ENCODE measurements at regions not wholly inside any gene's neighbourhood (a gene's known extent, or its start where the extent isn't known, plus 50 kb on each side); places are given as distances from the start of the nearest gene placed in this dataset.

- H3K4me1 Mint-ChIP-seq (ENCODE audit: low read depth) = no peaks in the 10 kb centered on the region; the same call in 1 of the 2 replicates
- no peaks in the 10 kb centered on the region for H3K36me3 Mint-ChIP-seq (ENCODE audit: low read depth)
- TF ChIP-seq, protein P1, sequence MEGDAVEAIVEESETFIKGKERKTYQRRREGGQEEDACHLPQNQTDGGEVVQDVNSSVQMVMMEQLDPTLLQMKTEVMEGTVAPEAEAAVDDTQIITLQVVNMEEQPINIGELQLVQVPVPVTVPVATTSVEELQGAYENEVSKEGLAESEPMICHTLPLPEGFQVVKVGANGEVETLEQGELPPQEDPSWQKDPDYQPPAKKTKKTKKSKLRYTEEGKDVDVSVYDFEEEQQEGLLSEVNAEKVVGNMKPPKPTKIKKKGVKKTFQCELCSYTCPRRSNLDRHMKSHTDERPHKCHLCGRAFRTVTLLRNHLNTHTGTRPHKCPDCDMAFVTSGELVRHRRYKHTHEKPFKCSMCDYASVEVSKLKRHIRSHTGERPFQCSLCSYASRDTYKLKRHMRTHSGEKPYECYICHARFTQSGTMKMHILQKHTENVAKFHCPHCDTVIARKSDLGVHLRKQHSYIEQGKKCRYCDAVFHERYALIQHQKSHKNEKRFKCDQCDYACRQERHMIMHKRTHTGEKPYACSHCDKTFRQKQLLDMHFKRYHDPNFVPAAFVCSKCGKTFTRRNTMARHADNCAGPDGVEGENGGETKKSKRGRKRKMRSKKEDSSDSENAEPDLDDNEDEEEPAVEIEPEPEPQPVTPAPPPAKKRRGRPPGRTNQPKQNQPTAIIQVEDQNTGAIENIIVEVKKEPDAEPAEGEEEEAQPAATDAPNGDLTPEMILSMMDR (IDR thresholded peaks at IDR 0.05) = no peak
- H3K4me3 Mint-ChIP-seq = no peak overlapping the region
- DNase-seq = no peak
- H3K27me3 Mint-ChIP-seq (ENCODE audit: insufficient read depth) = no peaks in the 10 kb centered on the region; the same call in 1 of the 2 replicates
- H3K9me3 Mint-ChIP-seq = no peaks in the 10 kb centered on the region; the same call in 1 of the 2 replicates
- no peak overlapping the region for H3K27ac Mint-ChIP-seq
These were observed 243.5 kb upstream of the KCNIP4 start for GRCh38 chr4:22192084-22192511.

DNA sequence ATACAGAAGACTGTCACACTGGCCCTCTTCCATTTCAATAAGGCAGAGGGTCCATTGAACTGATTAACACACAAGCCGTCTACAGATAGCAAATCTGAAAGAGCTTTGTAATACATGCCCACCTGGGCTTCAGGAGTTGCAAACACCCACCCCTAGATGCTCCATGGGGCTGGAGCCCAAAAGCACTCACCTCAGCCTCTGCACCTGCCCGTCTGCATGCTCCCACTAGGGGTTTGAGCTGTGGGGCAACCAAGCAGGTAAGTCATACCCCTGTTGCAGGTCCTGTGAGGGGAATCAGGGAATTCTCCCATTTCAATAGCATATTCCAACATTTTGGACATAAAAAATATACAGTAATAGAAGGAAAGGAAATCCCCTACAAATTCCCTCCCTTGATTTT is 243.0 kb upstream of the KCNIP4 start:
- no peaks in the 10 kb centered on the region for H3K36me3 Mint-ChIP-seq (ENCODE audit: low read depth)
- no peaks in the 10 kb centered on the region; the same call in 1 of the 2 replicates for H3K27me3 Mint-ChIP-seq (ENCODE audit: insufficient read depth)
- DNase-seq = no peak
- no peaks in the 10 kb centered on the region; the same call in 1 of the 2 replicates for H3K9me3 Mint-ChIP-seq
- no peak overlapping the region for H3K27ac Mint-ChIP-seq
- H3K4me3 Mint-ChIP-seq = no peak overlapping the region
- TF ChIP-seq, protein P1 (IDR thresholded peaks at IDR 0.05) = no peak
- H3K4me1 Mint-ChIP-seq (ENCODE audit: low read depth) = no peaks in the 10 kb centered on the region; the same call in 1 of the 2 replicates

- TF ChIP-seq, protein P1 (IDR thresholded peaks at IDR 0.05) = no peak
- Mint-ChIP-seq H3K27me3 (ENCODE audit: insufficient read depth) (no peaks in the 10 kb centered on the region; the same call in 1 of the 2 replicates), H3K4me3 (no peak overlapping the region), H3K36me3 (ENCODE audit: low read depth) (no peaks in the 10 kb centered on the region), H3K9me3 (no peaks in the 10 kb centered on the region; the same call in 1 of the 2 replicates), H3K27ac (no peak overlapping the region), H3K4me1 (ENCODE audit: low read depth) (no peaks in the 10 kb centered on the region; the same call in 1 of the 2 replicates)
- DNase-seq = peak; percentile 34
These were observed 242.3 kb upstream of the KCNIP4 start for GRCh38 chr4:22190855-22191254.

DNA sequence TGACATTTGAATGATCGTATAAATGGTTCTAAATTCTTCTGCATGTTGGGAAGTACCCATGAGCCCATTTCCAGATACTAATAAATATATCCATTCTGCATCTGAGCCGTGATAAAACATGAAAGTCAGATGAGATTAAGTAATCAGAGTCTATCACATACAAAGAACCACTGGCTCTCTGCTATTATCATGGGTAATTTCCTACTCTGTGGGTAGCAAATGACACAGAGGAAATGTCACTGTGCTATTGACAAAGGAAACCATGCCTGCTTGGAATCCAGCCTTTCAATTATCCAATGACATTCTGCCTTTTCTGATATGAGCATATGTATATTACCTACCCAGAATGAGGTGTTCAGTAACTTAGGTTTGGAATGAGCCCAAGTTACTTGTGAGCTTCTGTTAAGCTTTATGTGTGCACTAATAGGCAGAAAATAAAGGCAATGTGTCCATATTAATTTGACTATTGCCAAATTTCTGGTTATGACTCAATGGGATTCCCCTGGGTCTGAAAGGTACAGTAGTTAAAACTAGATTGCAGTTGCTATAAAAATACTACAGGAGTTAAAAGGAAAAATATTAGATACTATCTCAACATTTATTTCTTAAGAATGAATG is 238.7 kb upstream of the KCNIP4 start:
- no peak for DNase-seq
- Mint-ChIP-seq H3K4me1 (ENCODE audit: low read depth) (no peaks in the 10 kb centered on the region; the same call in 1 of the 2 replicates), H3K27me3 (ENCODE audit: insufficient read depth) (no peaks in the 10 kb centered on the region; the same call in 1 of the 2 replicates), H3K27ac (no peak overlapping the region), H3K9me3 (peaks cover 10% of the 10 kb centered on the region), H3K36me3 (ENCODE audit: low read depth) (no peaks in the 10 kb centered on the region), H3K4me3 (no peak overlapping the region)
- TF ChIP-seq, protein P1 (IDR thresholded peaks at IDR 0.05) = no peak

DNA sequence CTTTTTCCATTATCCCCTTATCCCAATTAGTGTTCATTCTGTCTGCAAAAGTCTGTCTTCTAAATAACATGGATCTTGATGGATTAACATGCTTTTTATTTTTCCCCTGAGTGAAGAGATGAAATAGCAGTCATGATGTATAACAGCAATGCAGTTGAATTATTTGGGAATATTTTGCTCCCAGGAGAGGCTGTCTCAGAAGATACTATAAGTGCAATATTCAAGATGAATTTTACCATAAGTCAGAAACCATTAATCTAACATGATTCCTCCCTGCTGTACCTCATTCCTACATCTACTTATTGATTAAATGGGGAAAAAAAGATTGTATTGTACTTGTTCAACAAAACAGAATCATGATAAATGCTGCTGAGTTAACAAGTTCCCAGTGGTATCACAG is 233.2 kb upstream of the KCNIP4 start:
- peaks cover 5% of the 10 kb centered on the region; the same call in 1 of the 2 replicates for H3K36me3 Mint-ChIP-seq (ENCODE audit: low read depth)
- no peak overlapping the region for H3K27ac Mint-ChIP-seq
- peaks cover 16% of the 10 kb centered on the region for H3K9me3 Mint-ChIP-seq
- H3K4me1 Mint-ChIP-seq (ENCODE audit: low read depth) = peaks cover 6% of the 10 kb centered on the region; the same call in 1 of the 2 replicates
- H3K4me3 Mint-ChIP-seq = no peak overlapping the region
- H3K27me3 Mint-ChIP-seq (ENCODE audit: insufficient read depth) = no peaks in the 10 kb centered on the region; the same call in 1 of the 2 replicates
- no peak for DNase-seq
- TF ChIP-seq, protein P1 (IDR thresholded peaks at IDR 0.05) = no peak
